NCI-H82 treated with DMSO at 0.1 percent for 48 hours (cell line): ENCODE measurements at regions not wholly inside any gene's neighbourhood (a gene's known extent, or its start where the extent isn't known, plus 50 kb on each side); places are given as distances from the start of the nearest gene placed in this dataset.
"Not testable (repeated sequence)": the region's sequence is repeated elsewhere in the genome, so short reads cannot be mapped to it uniquely, and the experiment has no call there.

Experiments used
- DNase-seq: peaks from one replicate; lab custom pipeline; 2025; ENCODE audit not compliant: unreplicated experiment; lab: John Stamatoyannopoulos, UW

DNA sequence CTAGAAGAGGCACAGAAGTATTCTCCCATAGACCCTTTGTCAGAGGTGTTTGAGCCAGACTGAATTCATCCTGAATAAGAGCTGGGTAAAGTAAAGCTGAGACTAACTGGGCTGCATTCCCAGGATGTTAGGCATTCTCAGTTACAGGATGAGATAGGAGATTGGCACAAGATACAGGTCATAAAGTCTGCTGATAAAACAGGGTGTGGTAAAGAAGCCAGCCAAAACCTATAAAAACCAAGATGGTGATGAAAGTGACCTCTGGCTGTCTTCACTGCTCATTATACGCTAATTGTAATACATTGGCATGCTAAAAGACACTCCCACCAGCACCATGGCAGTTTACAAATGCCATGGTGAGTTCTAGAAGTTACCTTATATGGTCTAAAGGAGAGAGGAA is 364.9 kb upstream of the TMEFF2 start:
- DNase-seq: no peak

GRCh38 chr2:192558637-192559036 is 363.9 kb upstream of the TMEFF2 start:
- DNase-seq: no peak

DNA sequence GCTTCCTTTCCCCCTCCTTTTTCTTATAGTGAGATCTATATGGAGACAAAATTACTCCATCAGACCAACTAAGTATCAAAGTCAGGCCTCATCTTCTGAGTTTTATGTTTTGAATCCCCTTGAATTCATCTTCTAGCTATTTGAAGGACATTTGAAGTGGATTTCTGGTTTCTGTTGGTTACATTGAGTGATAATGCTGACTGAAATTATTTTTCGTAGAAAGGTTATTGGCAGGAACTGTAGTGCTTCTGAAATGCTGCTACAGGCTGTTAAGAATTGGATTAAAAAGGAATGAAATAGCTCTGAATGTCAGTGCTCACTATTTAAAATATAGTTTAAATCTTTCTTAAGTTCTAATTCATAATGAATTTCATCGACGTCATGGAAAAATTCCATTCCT is 361.0 kb upstream of the TMEFF2 start:
- no peak for DNase-seq

- no peak for DNase-seq
These were observed 357.0 kb upstream of the TMEFF2 start for GRCh38 chr2:192551760-192552159.

DNA sequence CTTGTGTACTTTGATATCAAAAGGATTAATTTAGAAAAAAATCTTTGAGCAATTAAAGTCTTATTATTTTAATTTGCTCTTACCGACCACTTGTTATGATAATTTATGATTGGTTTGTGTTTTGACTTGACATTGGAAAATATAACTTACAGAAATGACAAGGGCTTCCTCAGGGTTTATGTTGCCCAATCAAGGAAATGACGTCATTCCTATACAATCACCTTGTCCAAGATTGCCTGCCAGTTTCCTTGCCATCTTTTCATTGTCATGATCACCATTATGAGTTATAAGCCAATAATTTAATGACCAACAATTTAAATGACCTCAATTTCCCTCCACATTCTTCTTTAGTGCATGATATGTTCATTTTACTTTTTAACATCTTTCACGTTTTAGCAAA is 351.8 kb upstream of the TMEFF2 start:
- no peak for DNase-seq

GRCh38 chr2:192544371-192544955 is 349.7 kb upstream of the TMEFF2 start:
- peak; percentile 66 for DNase-seq

DNA sequence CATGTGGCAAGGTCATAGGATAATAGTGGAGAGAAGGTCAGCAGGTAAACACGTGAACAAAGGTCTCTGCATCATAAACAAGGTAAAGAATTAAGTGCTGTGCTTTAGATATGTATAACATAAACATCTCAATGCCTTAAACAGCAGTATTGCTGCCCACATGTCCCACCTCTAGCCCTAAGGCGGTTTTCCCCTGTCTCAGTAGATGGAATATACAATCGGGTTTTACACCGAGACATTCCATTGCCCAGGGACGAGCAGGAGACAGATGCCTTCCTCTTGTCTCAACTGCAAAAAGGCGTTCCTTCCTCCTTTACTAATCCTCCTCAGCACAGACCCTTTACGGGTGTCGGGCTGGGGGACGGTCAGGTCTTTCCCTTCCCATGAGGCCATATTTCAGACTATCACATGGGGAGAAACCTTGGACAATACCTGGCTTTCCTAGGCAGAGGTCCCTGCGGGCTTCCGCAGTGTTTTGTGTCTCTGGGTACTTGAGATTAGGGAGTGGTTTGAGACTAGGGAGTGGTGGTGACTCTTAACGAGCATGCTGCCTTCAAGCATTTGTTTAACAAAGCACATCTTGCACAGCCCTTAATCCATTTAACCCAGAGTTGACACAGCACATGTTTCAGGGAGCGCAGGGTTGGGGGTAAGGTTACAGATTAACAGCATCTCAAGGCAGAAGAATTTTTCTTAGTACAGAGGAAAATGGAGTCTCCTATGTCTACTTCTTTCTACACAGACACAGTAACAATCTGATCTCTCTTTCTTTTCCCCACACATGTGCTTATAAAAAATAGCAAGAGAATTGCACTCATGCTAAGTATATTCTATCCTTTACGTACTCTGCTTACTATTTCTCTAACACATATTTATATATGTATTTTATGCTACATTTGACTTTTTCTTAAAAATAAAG is 347.7 kb upstream of the TMEFF2 start:
- DNase-seq: peak; percentile 80

DNA sequence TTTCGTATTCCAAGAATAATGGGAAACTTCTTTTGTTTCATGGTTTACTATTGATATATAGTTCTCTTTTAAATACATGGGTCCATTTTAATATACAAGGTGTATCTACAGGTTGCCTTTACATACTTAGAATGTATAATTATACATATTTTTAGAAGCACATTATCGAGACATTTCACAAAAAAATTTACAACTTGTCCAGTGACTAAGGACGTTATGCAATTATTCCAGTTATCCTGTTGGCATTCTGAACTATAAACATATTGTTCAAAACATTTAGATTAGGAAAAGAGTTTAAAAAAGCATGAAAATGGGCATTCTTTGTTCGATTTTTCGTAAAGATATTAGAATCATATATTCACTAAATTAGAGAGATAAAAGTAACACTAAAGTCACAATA is 344.6 kb upstream of the TMEFF2 start:
- DNase-seq: no peak

GRCh38 chr2:192536922-192537624 is 342.3 kb upstream of the TMEFF2 start:
- DNase-seq: peak; percentile 79

- DNase-seq: peak; percentile 88
These were observed 341.5 kb upstream of the TMEFF2 start for GRCh38 chr2:192535956-192536921.

DNA sequence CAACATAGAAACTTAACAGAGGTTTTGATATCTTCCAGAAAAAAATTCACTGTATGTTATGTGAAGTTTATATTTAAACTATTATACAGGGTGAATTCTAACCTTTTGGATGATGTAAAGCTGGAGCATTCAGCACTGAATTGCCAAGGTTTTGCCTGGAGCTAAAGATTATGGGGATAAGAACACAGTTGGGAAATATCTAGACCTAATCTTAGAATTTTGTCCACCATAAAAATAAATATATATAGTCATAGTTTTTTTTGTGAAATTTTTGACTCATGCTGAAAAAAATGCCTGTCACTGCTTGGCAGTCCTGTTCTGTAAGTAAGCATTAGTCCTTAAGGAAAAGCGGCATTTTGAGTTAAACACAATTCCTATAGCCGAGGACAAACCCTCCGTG is 339.3 kb upstream of the TMEFF2 start:
- no peak for DNase-seq

- DNase-seq: not testable (repeated sequence)
These were observed 330.0 kb upstream of the TMEFF2 start for GRCh38 chr2:192524642-192525251.

DNA sequence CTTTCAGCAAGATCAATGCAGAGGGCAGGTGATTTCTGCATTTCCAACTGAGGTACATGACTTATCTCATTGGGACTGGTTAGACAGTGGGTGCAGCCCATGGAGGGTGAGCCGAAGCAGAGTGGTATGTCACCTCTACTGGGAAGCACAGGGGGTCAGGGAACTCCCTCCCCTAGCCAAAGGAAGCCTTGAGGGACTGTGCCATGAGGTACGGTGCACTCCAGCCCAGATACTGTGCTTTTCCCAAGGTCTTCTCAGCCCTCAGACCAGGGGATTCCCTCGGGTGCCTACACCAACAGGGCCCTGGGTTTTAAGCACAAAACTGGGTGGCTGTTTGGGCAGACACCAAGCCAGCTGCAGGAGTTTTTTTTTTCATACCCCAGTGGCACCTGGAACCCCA is 329.5 kb upstream of the TMEFF2 start:
- not testable (repeated sequence) for DNase-seq

GRCh38 chr2:192515937-192516336 is 321.2 kb upstream of the TMEFF2 start:
- DNase-seq: no peak

DNA sequence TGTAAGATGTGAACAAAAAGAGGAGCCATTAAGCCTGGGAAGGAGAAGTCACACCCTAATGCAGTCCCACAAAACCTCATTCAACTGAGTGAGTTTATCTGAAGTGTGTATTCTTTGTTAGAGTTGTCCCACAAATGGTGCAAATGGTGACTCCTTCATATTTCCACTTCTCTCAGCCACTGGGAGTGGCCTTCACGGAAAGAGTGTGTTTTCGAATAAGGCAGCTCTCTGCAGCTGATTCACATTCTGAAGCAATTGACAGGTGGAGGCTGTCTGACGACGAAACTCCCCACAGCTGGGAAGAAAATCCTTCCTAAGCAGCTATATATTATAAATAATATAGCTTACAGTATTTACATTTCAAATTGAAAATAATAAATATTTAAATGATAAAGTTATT is 318.8 kb upstream of the TMEFF2 start:
- no peak for DNase-seq

DNA sequence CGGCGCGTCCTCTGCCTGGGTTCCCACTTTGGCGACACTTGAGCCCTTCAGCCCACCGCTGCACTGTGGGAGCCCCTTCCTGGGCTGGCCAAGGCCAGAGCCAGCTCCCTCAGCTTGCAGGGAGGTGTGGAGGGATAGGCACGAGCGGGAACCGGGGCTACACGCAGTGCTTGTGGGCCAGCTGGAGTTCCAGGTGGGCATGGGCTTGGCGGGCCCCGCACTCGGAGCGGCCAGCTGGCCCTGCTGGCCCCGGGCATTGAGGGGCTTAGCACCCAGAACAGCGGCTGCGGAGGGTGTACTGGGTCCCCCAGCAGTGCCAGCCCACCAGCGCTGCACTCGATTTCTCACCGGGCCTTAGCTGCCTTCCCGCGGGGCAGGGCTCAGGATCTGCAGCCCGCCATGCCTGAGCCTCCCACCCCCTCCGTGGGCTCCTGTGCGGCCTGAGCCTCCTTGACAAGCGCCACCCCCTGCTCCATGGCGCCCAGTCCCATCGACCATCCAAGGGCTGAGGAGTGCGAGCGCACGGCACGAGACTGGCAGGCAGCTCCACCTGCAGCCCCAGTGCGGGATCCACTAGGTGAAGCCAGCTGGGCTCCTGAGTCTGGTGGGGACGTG is 313.2 kb upstream of the TMEFF2 start:
- DNase-seq: not testable (repeated sequence)

DNA sequence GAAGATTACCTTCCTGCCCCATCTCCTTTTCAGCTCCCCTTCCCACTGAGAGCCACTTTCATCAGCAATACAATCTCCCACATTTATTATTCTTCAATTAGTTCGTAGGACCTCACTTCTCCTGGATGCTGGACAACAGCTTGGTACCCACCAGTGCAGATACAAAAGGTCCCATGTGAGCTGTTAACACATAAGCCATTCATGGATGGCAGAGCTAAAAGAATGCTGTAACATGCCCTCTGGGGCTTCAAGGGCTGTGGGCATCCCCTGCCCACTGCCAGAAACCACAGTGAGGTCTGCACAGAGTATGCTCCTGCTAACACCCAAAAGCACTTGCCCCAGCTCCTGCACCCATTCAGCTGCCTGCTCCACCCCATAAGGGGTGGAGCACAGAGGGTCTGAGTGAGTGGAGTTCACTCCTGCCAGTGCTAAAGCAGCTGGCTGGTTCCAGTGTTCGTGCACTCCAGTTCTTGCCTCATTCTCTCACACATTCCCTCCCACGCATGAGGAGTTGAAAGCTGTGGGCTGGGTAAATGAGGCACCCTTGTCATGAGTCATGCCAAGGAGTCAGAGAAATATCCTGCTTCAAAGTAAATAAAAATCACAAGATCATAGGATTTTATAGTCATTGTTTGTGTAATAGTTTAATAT is 305.9 kb upstream of the TMEFF2 start:
- no peak for DNase-seq

GRCh38 chr2:192499476-192499875 is 304.7 kb upstream of the TMEFF2 start:
- no peak for DNase-seq

GRCh38 chr2:192498747-192499146 is 304.0 kb upstream of the TMEFF2 start:
- no peak for DNase-seq
